Activated CD4-positive, alpha-beta memory T cell treated with anti-CD3 and anti-CD28 coated beads, Interleukin-2, amount 10 ng/mL, durations not matched to agents 7 days and 5 days (primary cell): ENCODE measurements at regions not wholly inside any gene's neighbourhood (a gene's known extent, or its start where the extent isn't known, plus 50 kb on each side); places are given as distances from the start of the nearest gene placed in this dataset.

ENCODE experiments used
- CTCF ChIA-PET: fragments of 350-600 bp; sonication (Branson Sonifier 250); formaldehyde crosslinking; loops from one replicate; lab custom pipeline; 2021; ENCODE audit warnings: antibody characterized with exemption, inconsistent platforms; lab: Charles Lee
- POLR2A ChIA-PET: fragments of 350-600 bp; sonication (Branson Sonifier 250); formaldehyde crosslinking; loops from one replicate; lab custom pipeline; 2021; ENCODE audit warnings: antibody characterized with exemption; lab: Charles Lee
- DNase-seq: peaks from one replicate; pipeline ENCODE4 v3.0.0-alpha.2; 2020
- H3K27ac Mint-ChIP-seq: one replicate; pipeline ENCODE4 v1.8.0; 2021; ENCODE audit warnings: mild to moderate bottlenecking, mixed read lengths
- H3K27me3 Mint-ChIP-seq: one replicate; pipeline ENCODE4 v1.8.0; 2021; ENCODE audit warnings: mixed read lengths
- H3K36me3 Mint-ChIP-seq: one replicate; pipeline ENCODE4 v1.8.0; 2021; ENCODE audit warnings: low read depth, mixed read lengths
- H3K4me1 Mint-ChIP-seq: one replicate; pipeline ENCODE4 v1.8.0; 2021; ENCODE audit warnings: mixed read lengths
- H3K4me3 Mint-ChIP-seq: one replicate; pipeline ENCODE4 v1.8.0; 2021; ENCODE audit warnings: mild to moderate bottlenecking, mixed read lengths
- H3K9me3 Mint-ChIP-seq: one replicate; pipeline ENCODE4 v1.8.0; 2021; ENCODE audit warnings: mixed read lengths

GRCh38 chr22:49182416-49182815 is 645.3 kb downstream of the BRD1 start:
- H3K9me3 Mint-ChIP-seq, result no peaks in the 10 kb centered on the region
- DNase-seq, result no peak
- H3K36me3 Mint-ChIP-seq, result no peaks in the 10 kb centered on the region
- no peak overlapping the region for H3K27ac Mint-ChIP-seq
- ChIA-PET POLR2A (no interaction called here), CTCF (no interaction called here)
- no peaks in the 10 kb centered on the region for H3K27me3 Mint-ChIP-seq
- no peaks in the 10 kb centered on the region for H3K4me1 Mint-ChIP-seq
- no peak overlapping the region for H3K4me3 Mint-ChIP-seq

GRCh38 chr22:49181942-49182341 is 645.7 kb downstream of the BRD1 start:
- CTCF ChIA-PET, result no interaction called here

GRCh38 chr22:49181431-49181830 is 646.2 kb downstream of the BRD1 start:
- no peak overlapping the region for H3K4me3 Mint-ChIP-seq
- H3K9me3 Mint-ChIP-seq, result no peaks in the 10 kb centered on the region
- DNase-seq, result no peak
- CTCF ChIA-PET, result no interaction called here
- H3K27ac Mint-ChIP-seq, result no peak overlapping the region
- H3K27me3 Mint-ChIP-seq, result no peaks in the 10 kb centered on the region
- POLR2A ChIA-PET, result no interaction called here
- H3K4me1 Mint-ChIP-seq, result no peaks in the 10 kb centered on the region
- H3K36me3 Mint-ChIP-seq, result no peaks in the 10 kb centered on the region

More at GRCh38 chr22:49181942-49182341, 645.7 kb downstream of the BRD1 start:
- Mint-ChIP-seq H3K36me3 (no peaks in the 10 kb centered on the region), H3K4me3 (no peak overlapping the region), H3K4me1 (no peaks in the 10 kb centered on the region), H3K27ac (no peak overlapping the region), H3K9me3 (no peaks in the 10 kb centered on the region), H3K27me3 (no peaks in the 10 kb centered on the region)
- POLR2A ChIA-PET, result no interaction called here
- no peak for DNase-seq

GRCh38 chr22:49180683-49181024 is 647.0 kb downstream of the BRD1 start:
- H3K27ac Mint-ChIP-seq, result no peak overlapping the region
- H3K4me1 Mint-ChIP-seq, result no peaks in the 10 kb centered on the region
- ChIA-PET CTCF (no interaction called here), POLR2A (no interaction called here)
- H3K4me3 Mint-ChIP-seq, result no peak overlapping the region
- H3K9me3 Mint-ChIP-seq, result no peaks in the 10 kb centered on the region
- no peak for DNase-seq
- no peaks in the 10 kb centered on the region for H3K36me3 Mint-ChIP-seq
- no peaks in the 10 kb centered on the region for H3K27me3 Mint-ChIP-seq

GRCh38 chr22:49179886-49180682 is 647.6 kb downstream of the BRD1 start:
- H3K4me3 Mint-ChIP-seq, result no peak overlapping the region
- H3K36me3 Mint-ChIP-seq, result no peaks in the 10 kb centered on the region
- no peaks in the 10 kb centered on the region for H3K9me3 Mint-ChIP-seq
- no peaks in the 10 kb centered on the region for H3K4me1 Mint-ChIP-seq
- CTCF ChIA-PET, result no interaction called here
- no peak overlapping the region for H3K27ac Mint-ChIP-seq
- no peaks in the 10 kb centered on the region for H3K27me3 Mint-ChIP-seq
- no peak for DNase-seq
- POLR2A ChIA-PET, result no interaction called here

GRCh38 chr22:49179175-49179574 is 648.5 kb downstream of the BRD1 start:
- Mint-ChIP-seq H3K4me1 (no peaks in the 10 kb centered on the region), H3K9me3 (no peaks in the 10 kb centered on the region), H3K27ac (no peak overlapping the region), H3K27me3 (no peaks in the 10 kb centered on the region), H3K36me3 (no peaks in the 10 kb centered on the region), H3K4me3 (no peak overlapping the region)
- no peak for DNase-seq
- ChIA-PET CTCF (no interaction called here), POLR2A (no interaction called here)

- Mint-ChIP-seq H3K36me3 (no peaks in the 10 kb centered on the region), H3K27me3 (no peaks in the 10 kb centered on the region), H3K27ac (no peak overlapping the region), H3K4me3 (no peak overlapping the region), H3K4me1 (no peaks in the 10 kb centered on the region), H3K9me3 (no peaks in the 10 kb centered on the region)
- ChIA-PET CTCF (no interaction called here), POLR2A (no interaction called here)
- no peak for DNase-seq
Measured at GRCh38 chr22:49178246-49179005, 649.2 kb downstream of the BRD1 start.

- Mint-ChIP-seq H3K9me3 (no peaks in the 10 kb centered on the region), H3K4me3 (no peak overlapping the region), H3K27me3 (no peaks in the 10 kb centered on the region), H3K27ac (no peak overlapping the region), H3K4me1 (no peaks in the 10 kb centered on the region), H3K36me3 (no peaks in the 10 kb centered on the region)
- ChIA-PET POLR2A (no interaction called here), CTCF (no interaction called here)
- DNase-seq, result no peak
Measured at GRCh38 chr22:49177666-49178065, 650.0 kb downstream of the BRD1 start.

GRCh38 chr22:49176956-49177355 is 650.7 kb downstream of the BRD1 start:
- H3K27ac Mint-ChIP-seq, result no peak overlapping the region
- DNase-seq, result no peak
- H3K27me3 Mint-ChIP-seq, result no peaks in the 10 kb centered on the region
- H3K4me3 Mint-ChIP-seq, result no peak overlapping the region
- no peaks in the 10 kb centered on the region for H3K9me3 Mint-ChIP-seq
- POLR2A ChIA-PET, result no interaction called here
- no peaks in the 10 kb centered on the region for H3K36me3 Mint-ChIP-seq
- H3K4me1 Mint-ChIP-seq, result no peaks in the 10 kb centered on the region
- CTCF ChIA-PET, result no interaction called here

- Mint-ChIP-seq H3K27ac (no peak overlapping the region), H3K4me1 (no peaks in the 10 kb centered on the region), H3K9me3 (peaks cover 3% of the 10 kb centered on the region), H3K36me3 (no peaks in the 10 kb centered on the region), H3K4me3 (no peak overlapping the region), H3K27me3 (no peaks in the 10 kb centered on the region)
- DNase-seq, result no peak
- CTCF ChIA-PET, result no interaction called here
- POLR2A ChIA-PET, result no interaction called here
Measured at GRCh38 chr22:49170053-49170452, 657.6 kb downstream of the BRD1 start.

GRCh38 chr22:49169074-49169744 is 658.5 kb downstream of the BRD1 start:
- ChIA-PET POLR2A (no interaction called here), CTCF (no interaction called here)
- H3K9me3 Mint-ChIP-seq, result peaks cover 3% of the 10 kb centered on the region
- no peak overlapping the region for H3K4me3 Mint-ChIP-seq
- no peaks in the 10 kb centered on the region for H3K27me3 Mint-ChIP-seq
- no peak overlapping the region for H3K27ac Mint-ChIP-seq
- no peaks in the 10 kb centered on the region for H3K4me1 Mint-ChIP-seq
- no peaks in the 10 kb centered on the region for H3K36me3 Mint-ChIP-seq
- DNase-seq, result no peak

GRCh38 chr22:49168219-49168813 is 659.4 kb downstream of the BRD1 start:
- no peak overlapping the region for H3K4me3 Mint-ChIP-seq
- H3K4me1 Mint-ChIP-seq, result no peaks in the 10 kb centered on the region
- H3K9me3 Mint-ChIP-seq, result peaks cover 3% of the 10 kb centered on the region
- CTCF ChIA-PET, result no interaction called here
- no peaks in the 10 kb centered on the region for H3K36me3 Mint-ChIP-seq
- POLR2A ChIA-PET, result no interaction called here
- no peaks in the 10 kb centered on the region for H3K27me3 Mint-ChIP-seq
- DNase-seq, result no peak
- H3K27ac Mint-ChIP-seq, result no peak overlapping the region

GRCh38 chr22:49166746-49167145 is 660.9 kb downstream of the BRD1 start:
- CTCF ChIA-PET, result no interaction called here
- Mint-ChIP-seq H3K4me1 (no peaks in the 10 kb centered on the region), H3K9me3 (peaks cover 2% of the 10 kb centered on the region), H3K27ac (no peak overlapping the region), H3K4me3 (no peak overlapping the region), H3K36me3 (no peaks in the 10 kb centered on the region), H3K27me3 (no peaks in the 10 kb centered on the region)
- no peak for DNase-seq
- POLR2A ChIA-PET, result no interaction called here
